ENCODE measurements at regions not wholly inside any gene's neighbourhood (a gene's known extent, or its start where the extent isn't known, plus 50 kb on each side); places are given as distances from the start of the nearest gene placed in this dataset.
A peak's percentile ranks its signal among the peaks of the same experiment; 100 is the strongest.
"Not testable (repeated sequence)": the region's sequence is repeated elsewhere in the genome, so short reads cannot be mapped to it uniquely, and the experiment has no call there.

DNA sequence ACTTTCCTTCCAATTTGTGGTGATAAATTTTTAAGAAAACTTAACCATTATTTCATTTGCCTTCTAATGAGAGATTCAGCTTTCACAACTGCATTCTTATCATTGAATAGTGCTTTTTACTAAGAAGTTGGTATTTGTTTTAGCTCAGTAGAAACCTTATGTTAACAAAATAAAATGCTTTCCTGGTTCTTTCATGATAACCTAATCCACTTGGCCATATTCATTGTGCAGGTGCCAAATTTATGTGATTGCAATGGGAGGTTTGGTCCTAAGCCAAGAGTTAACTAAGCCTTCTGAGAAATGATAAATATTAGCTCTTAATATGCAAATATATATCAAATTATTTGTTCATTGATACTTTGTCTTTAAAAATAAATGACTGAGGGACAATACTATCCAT lies 141.1 kb upstream of the TLE4 start:
- Histone ChIP-seq H3K27ac (no peak overlapping the region), H3K9me3 (no peaks in the 10 kb centered on the region), H3K36me3 (no peaks in the 10 kb centered on the region), H3K27me3 (peaks cover 0 to 11% (median 0%) of the 10 kb centered on the region in 4 donors), H3K4me1 (peaks cover 0 to 11% (median 10%) of the 10 kb centered on the region in 3 donors), H3K4me3 (no peak overlapping the region)
- ATAC-seq (peak; percentile 58 to 89 (median 80)), FAIRE-seq (no peak), DNase-seq (peak in 1 of 6 donors; percentile 23)
- TF ChIP-seq, protein P1, sequence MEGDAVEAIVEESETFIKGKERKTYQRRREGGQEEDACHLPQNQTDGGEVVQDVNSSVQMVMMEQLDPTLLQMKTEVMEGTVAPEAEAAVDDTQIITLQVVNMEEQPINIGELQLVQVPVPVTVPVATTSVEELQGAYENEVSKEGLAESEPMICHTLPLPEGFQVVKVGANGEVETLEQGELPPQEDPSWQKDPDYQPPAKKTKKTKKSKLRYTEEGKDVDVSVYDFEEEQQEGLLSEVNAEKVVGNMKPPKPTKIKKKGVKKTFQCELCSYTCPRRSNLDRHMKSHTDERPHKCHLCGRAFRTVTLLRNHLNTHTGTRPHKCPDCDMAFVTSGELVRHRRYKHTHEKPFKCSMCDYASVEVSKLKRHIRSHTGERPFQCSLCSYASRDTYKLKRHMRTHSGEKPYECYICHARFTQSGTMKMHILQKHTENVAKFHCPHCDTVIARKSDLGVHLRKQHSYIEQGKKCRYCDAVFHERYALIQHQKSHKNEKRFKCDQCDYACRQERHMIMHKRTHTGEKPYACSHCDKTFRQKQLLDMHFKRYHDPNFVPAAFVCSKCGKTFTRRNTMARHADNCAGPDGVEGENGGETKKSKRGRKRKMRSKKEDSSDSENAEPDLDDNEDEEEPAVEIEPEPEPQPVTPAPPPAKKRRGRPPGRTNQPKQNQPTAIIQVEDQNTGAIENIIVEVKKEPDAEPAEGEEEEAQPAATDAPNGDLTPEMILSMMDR (IDR thresholded peaks at IDR 0.05), result no peak
- intact Hi-C loops (cut with DNase I), result no loop called here

DNA sequence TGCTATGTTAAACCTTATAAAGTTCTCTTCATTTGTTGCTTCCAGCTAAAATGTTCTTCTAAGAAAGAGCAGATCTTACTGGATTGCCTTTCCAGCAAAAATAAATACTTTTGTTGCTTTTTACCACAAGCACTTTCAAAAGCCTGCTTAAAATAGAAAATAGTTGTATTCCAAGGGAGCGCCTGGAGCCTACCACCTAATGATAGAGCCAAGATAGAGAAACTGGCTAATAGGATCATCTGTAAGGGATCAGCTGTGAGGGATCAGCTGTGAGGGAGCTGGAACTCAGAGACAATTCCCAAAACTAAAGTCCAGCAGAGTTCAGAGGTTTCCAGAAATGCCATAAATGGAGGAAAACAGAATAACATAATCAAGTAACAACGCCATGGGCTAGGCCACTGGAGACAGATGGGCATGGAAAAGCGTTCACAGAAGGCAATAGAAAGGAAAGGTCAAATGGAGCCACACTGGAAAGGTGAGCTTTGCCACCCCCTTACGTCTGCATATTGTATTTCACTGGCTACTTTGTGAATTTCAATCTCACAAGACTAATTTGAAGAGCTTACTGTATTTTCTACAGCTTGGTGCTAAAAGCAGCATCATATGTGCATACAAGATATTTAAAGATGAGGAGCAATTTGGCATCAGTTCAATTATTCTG lies 140.6 kb upstream of the TLE4 start:
- intact Hi-C loops (cut with DNase I), result no loop called here
- Histone ChIP-seq H3K27me3 (peaks cover 0 to 9% (median 0%) of the 10 kb centered on the region in 4 donors), H3K9me3 (no peaks in the 10 kb centered on the region), H3K4me3 (no peak overlapping the region), H3K4me1 (peaks cover 0 to 11% (median 10%) of the 10 kb centered on the region in 3 donors), H3K36me3 (no peaks in the 10 kb centered on the region), H3K27ac (no peak overlapping the region)
- TF ChIP-seq, protein P1 (IDR thresholded peaks at IDR 0.05), result no peak
- DNase-seq (no peak), ATAC-seq (peak in 3 of 4 donors; percentile 59 to 72 (median 62)), FAIRE-seq (no peak)
- 49 to 61% methylated on average over 4 of the region's 4 CpGs for WGBS, 2 donors

DNA sequence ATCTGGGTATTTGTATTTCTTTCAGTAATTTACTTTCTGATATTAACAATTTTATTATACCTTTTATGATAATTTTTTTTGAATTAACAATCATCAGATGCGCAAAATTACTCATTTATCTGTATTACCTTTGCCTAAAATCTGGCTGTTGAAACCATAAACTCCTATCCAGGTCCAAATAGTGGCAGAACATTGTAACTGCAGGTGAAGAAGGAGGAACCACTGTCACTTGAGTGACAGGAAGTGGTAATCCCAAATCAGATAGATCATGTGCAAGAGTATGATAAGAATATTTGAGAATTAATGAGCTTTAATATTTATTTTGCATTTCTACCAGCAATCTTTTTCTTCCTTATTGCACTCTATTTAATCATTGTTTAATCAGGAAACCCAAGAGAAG lies 139.3 kb upstream of the TLE4 start:
- H3K4me1 ChIP-seq, result peaks cover 0 to 11% (median 10%) of the 10 kb centered on the region in 3 donors
- H3K9me3 ChIP-seq, result no peaks in the 10 kb centered on the region
- TF ChIP-seq, protein P1 (IDR thresholded peaks at IDR 0.05), result peak in 1 of 4 donors; percentile 9
- no peak for FAIRE-seq
- DNase-seq, result no peak
- no peaks in the 10 kb centered on the region for H3K36me3 ChIP-seq
- 92 to 98% methylated on average over 1 of the region's 1 CpG for WGBS, 2 donors
- H3K27ac ChIP-seq, result no peak overlapping the region
- no peak for ATAC-seq
- intact Hi-C loops (cut with DNase I), result no loop called here
- H3K27me3 ChIP-seq, result peaks cover 0 to 7% (median 0%) of the 10 kb centered on the region in 4 donors
- no peak overlapping the region for H3K4me3 ChIP-seq

DNA sequence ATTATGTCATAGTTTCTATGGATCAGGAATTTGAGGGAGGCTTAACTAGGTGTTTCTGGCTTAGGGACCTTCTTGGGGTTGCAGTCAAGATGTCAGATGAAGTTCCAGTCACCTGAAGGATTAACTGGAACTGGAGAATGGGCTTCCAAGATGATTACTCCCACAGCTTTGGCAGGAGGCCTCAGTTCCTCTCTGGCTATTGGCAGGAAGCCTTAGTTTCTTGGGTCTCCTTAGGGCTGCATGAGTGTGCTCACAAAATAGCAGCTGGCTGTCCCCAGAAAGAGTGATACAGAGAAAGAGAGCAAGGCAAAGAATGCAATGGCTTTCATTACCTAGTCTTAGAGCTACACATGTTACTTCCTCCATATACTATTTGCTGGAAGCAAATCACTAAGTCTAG lies 138.1 kb upstream of the TLE4 start:
- FAIRE-seq (no peak), DNase-seq (no peak), ATAC-seq (no peak)
- no peak overlapping the region for H3K4me3 ChIP-seq
- H3K36me3 ChIP-seq, result no peaks in the 10 kb centered on the region
- peaks cover 0 to 10% (median 2%) of the 10 kb centered on the region in 4 donors for H3K27me3 ChIP-seq
- TF ChIP-seq, protein P1 (IDR thresholded peaks at IDR 0.05), result no peak
- no peaks in the 10 kb centered on the region for H3K9me3 ChIP-seq
- peaks cover 0 to 11% (median 10%) of the 10 kb centered on the region in 3 donors for H3K4me1 ChIP-seq
- intact Hi-C loops (cut with DNase I), result no loop called here
- no peak overlapping the region for H3K27ac ChIP-seq

DNA sequence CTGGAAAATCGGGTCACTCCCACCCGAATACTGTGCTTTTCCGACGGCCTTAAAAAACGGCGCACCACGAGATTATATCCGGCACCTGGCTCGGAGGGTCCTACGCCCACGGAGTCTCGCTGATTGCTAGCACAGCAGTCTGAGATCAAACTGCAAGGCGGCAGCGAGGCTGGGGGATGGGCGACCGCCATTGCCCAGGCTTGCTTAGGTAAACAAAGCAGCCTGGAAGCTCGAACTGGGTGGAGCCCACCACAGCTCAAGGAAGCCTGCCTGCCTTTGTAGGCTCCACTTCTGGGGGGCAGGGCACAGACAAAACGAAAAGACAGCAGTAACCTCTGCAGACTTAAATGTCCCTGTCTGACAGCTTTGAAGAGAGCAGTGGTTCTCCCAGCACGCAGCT lies 132.5 kb upstream of the TLE4 start:
- FAIRE-seq; intact Hi-C loops (cut with DNase I); H3K9me3 ChIP-seq; H3K4me1 ChIP-seq; H3K27ac ChIP-seq; DNase-seq; H3K4me3 ChIP-seq; ATAC-seq; H3K36me3 ChIP-seq: not testable (repeated sequence)
- WGBS, 2 donors, result 7 to 8% methylated on average over 19 of the region's 19 CpGs
- H3K27me3 ChIP-seq, result peaks cover 0 to 13% (median 2%) of the 10 kb centered on the region in 4 donors

Data from pancreas (tissue), 10 donors.